CD4-positive, alpha-beta memory T cell (primary cell): ENCODE measurements at regions not wholly inside any gene's neighbourhood (a gene's known extent, or its start where the extent isn't known, plus 50 kb on each side); places are given as distances from the start of the nearest gene placed in this dataset.

Source experiments
- CTCF ChIA-PET: fragments of 350-600 bp; sonication (Branson Sonifier 250); formaldehyde crosslinking; loops from one replicate; lab custom pipeline; 2021; ENCODE audit warnings: inconsistent platforms; ENCODE audit not compliant: partially characterized antibody; lab: Charles Lee
- POLR2A ChIA-PET: fragments of 350-600 bp; sonication (Branson Sonifier 250); formaldehyde crosslinking; loops from one replicate; lab custom pipeline; 2021; ENCODE audit not compliant: partially characterized antibody; lab: Charles Lee
- DNase-seq, 5 donors: peaks; one replicate each; pipeline versions ENCODE4 v3.0.0 to v3.0.0-alpha.2; 2020 to 2022; ENCODE audit warnings: mixed read lengths in 1 of 5
- H3K27ac ChIP-seq: one replicate; pipeline ENCODE4 v1.7.0; 2013; ENCODE audit warnings: low read depth, low read length
- H3K27me3 ChIP-seq: 2 replicates; pipeline ENCODE4 v1.7.0; 2013; ENCODE audit warnings: mild to moderate bottlenecking, low read length, moderate library complexity; ENCODE audit not compliant: insufficient read depth
- H3K36me3 ChIP-seq: 2 replicates; pipeline ENCODE4 v1.7.0; 2013; ENCODE audit warnings: mild to moderate bottlenecking, low read length, moderate library complexity; ENCODE audit not compliant: insufficient read depth
- H3K4me1 ChIP-seq: 2 replicates; pipeline ENCODE4 v1.7.0; 2013; ENCODE audit warnings: mild to moderate bottlenecking, low read length, moderate library complexity; ENCODE audit not compliant: insufficient read depth
- H3K4me3 ChIP-seq, 2 donors: one replicate each; pipeline ENCODE4 v1.7.0; 2013; ENCODE audit warnings: low read length in 2 of 2, mild to moderate bottlenecking in 1 of 2
- H3K9me3 ChIP-seq, 2 donors: one replicate each; pipeline ENCODE4 v1.7.0; 2013; ENCODE audit warnings: low read length in 2 of 2, control low read depth in 1 of 2; ENCODE audit not compliant: control insufficient read depth in 1 of 2
- H3K27ac Mint-ChIP-seq, 7 donors: one replicate each; pipeline ENCODE4 v1.8.0; 2020 to 2021; ENCODE audit warnings: mixed read lengths in 7 of 7, mild to moderate bottlenecking in 6 of 7, inconsistent platforms in 3 of 7, moderate library complexity in 3 of 7
- H3K27me3 Mint-ChIP-seq, 2 donors: one replicate each; pipeline ENCODE4 v1.8.0; 2020 to 2021; ENCODE audit warnings: mixed read lengths in 2 of 2
- H3K36me3 Mint-ChIP-seq, 2 donors: one replicate each; pipeline ENCODE4 v1.8.0; 2020 to 2021; ENCODE audit warnings: mixed read lengths in 2 of 2, inconsistent platforms in 1 of 2, mild to moderate bottlenecking in 1 of 2
- H3K4me1 Mint-ChIP-seq, 4 donors: one replicate each; pipeline ENCODE4 v1.8.0; 2020 to 2021; ENCODE audit warnings: mixed read lengths in 4 of 4, mild to moderate bottlenecking in 1 of 4
- H3K4me3 Mint-ChIP-seq, 8 donors: one replicate each; pipeline ENCODE4 v1.8.0; 2020 to 2021; ENCODE audit warnings: mixed read lengths in 8 of 8, mild to moderate bottlenecking in 7 of 8, moderate library complexity in 6 of 8, inconsistent platforms in 3 of 8
- H3K9me3 Mint-ChIP-seq, 8 donors: one replicate each; pipeline ENCODE4 v1.8.0; 2020 to 2021; ENCODE audit warnings: mixed read lengths in 8 of 8, mild to moderate bottlenecking in 5 of 8, inconsistent platforms in 3 of 8, moderate library complexity in 1 of 8
- intact Hi-C: fragments of 100-400 bp; cut with micrococcal nuclease; formaldehyde crosslinking; loops from one replicate; pipeline ENCODE4 v1.15.1; 2023

DNA sequence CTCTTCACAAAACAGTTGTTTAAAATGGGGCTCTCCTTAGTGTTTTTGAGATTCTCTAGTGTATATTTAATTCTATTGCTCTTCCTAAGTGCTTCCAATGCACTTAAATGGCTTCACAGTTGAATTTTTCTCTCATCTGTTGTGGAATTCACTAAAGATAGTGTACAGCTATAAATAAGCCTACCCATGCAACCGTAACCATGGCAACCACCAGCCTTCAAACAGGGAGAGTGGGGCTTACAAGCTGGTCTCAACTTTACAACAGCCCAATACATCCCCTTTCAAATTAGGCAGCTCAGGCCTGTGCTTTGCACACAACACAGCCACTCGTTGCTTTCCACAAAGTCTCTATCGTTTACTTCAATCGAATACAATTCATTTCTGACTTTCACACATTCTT is 144.0 kb upstream of the PLPPR1 start:
- H3K4me1 Mint-ChIP-seq: no peaks in the 10 kb centered on the region
- DNase-seq: no peak
- H3K27me3 Mint-ChIP-seq: peaks cover 0 to 2% of the 10 kb centered on the region in 2 donors
- peaks cover 0 to 5% (median 0%) of the 10 kb centered on the region in 8 donors for H3K9me3 Mint-ChIP-seq
- H3K36me3 Mint-ChIP-seq: no peaks in the 10 kb centered on the region
- H3K4me3 Mint-ChIP-seq: no peak overlapping the region
- ChIA-PET CTCF (no interaction called here), POLR2A (no interaction called here)
- H3K4me3 ChIP-seq: no peak overlapping the region
- intact Hi-C loops: no loop called here
- no peaks in the 10 kb centered on the region for H3K4me1 ChIP-seq
- H3K27ac ChIP-seq: no peak overlapping the region
- H3K27ac Mint-ChIP-seq: no peak overlapping the region
- no peaks in the 10 kb centered on the region for H3K36me3 ChIP-seq
- H3K27me3 ChIP-seq: no peaks in the 10 kb centered on the region
- no peaks in the 10 kb centered on the region for H3K9me3 ChIP-seq

DNA sequence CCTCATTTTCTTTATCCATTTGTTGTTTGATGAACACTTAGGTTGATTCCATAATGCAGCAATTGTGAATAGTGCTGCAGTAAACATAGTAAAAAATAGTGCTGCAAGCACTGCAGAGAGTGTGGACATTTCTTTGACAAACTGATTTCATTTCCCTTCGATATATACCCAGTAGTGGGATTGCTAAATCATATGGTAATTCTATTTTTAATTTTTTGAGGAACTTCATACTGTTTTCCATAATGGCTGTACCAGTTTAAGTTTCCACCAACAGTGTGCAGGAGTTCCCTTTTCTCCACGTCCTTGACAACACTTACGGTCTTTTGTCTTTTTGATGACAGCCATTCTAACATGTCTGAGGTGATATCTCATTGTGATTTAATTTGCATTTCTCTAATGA is 138.2 kb upstream of the PLPPR1 start:
- no peaks in the 10 kb centered on the region for H3K9me3 ChIP-seq
- no peaks in the 10 kb centered on the region for H3K27me3 ChIP-seq
- Mint-ChIP-seq H3K9me3 (peaks cover 0 to 8% (median 0%) of the 10 kb centered on the region in 8 donors), H3K27ac (no peak overlapping the region), H3K36me3 (no peaks in the 10 kb centered on the region), H3K4me3 (no peak overlapping the region), H3K4me1 (no peaks in the 10 kb centered on the region), H3K27me3 (peaks cover 0 to 2% of the 10 kb centered on the region in 2 donors)
- no peaks in the 10 kb centered on the region for H3K36me3 ChIP-seq
- ChIA-PET CTCF (no interaction called here), POLR2A (no interaction called here)
- no peak overlapping the region for H3K27ac ChIP-seq
- no peak overlapping the region for H3K4me3 ChIP-seq
- no peak for DNase-seq
- intact Hi-C loops: no loop called here
- no peaks in the 10 kb centered on the region for H3K4me1 ChIP-seq

DNA sequence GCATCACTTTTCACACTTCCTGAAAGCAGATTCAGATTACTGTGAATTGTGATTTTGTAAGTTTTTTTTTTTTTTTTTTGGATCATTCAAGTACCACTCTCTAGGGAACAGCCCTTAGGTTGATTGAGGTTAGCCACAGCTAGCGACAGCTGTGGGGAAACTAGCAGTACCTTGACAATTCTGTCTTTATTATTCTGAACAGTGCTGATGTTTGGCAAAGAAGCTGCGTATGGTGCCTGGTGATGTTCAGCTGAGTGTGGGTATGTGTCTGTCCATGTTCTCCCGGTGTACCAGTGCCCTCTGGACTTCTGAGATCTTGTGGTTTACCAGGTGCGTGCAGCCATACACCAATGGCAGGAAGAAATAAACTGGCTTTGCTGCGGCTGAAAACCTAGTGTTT is 117.3 kb upstream of the PLPPR1 start:
- Histone ChIP-seq H3K9me3 (no peaks in the 10 kb centered on the region), H3K36me3 (no peaks in the 10 kb centered on the region), H3K27ac (no peak overlapping the region), H3K4me3 (no peak overlapping the region), H3K4me1 (no peaks in the 10 kb centered on the region), H3K27me3 (no peaks in the 10 kb centered on the region)
- Mint-ChIP-seq H3K9me3 (peaks cover 0 to 9% (median 4%) of the 10 kb centered on the region in 8 donors), H3K27me3 (no peaks in the 10 kb centered on the region), H3K4me3 (no peak overlapping the region), H3K4me1 (no peaks in the 10 kb centered on the region), H3K36me3 (no peaks in the 10 kb centered on the region), H3K27ac (no peak overlapping the region)
- CTCF ChIA-PET: no interaction called here
- POLR2A ChIA-PET: no interaction called here
- intact Hi-C loops: no loop called here
- DNase-seq: no peak

DNA sequence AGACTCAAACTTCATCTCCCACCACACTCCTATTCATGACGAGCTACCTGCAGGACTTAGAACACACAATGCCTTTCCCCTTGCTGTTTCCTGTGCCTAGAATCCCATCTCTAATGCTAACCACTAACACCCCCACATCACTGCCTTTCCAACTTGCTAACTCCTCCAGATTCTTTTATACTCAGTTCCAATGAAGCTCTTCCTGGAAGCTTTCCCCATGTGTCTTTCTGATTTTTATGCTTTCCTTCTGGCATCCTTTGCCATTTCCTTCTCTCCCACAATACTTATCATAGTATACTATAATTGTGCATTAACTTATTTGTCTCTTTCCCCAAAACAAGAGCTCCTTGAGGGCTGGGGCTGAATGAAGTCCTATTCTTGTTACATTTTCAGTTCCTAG is 115.3 kb upstream of the PLPPR1 start:
- CTCF ChIA-PET: no interaction called here
- no peak overlapping the region for H3K4me3 ChIP-seq
- H3K27me3 Mint-ChIP-seq: no peaks in the 10 kb centered on the region
- intact Hi-C loops: no loop called here
- H3K27ac ChIP-seq: no peak overlapping the region
- DNase-seq: no peak
- no peaks in the 10 kb centered on the region for H3K9me3 ChIP-seq
- H3K9me3 Mint-ChIP-seq: peaks cover 0 to 11% (median 4%) of the 10 kb centered on the region in 8 donors
- no peaks in the 10 kb centered on the region for H3K27me3 ChIP-seq
- H3K4me1 Mint-ChIP-seq: no peaks in the 10 kb centered on the region
- no peak overlapping the region for H3K27ac Mint-ChIP-seq
- no peaks in the 10 kb centered on the region for H3K36me3 Mint-ChIP-seq
- POLR2A ChIA-PET: no interaction called here
- H3K4me1 ChIP-seq: no peaks in the 10 kb centered on the region
- H3K36me3 ChIP-seq: no peaks in the 10 kb centered on the region
- no peak overlapping the region for H3K4me3 Mint-ChIP-seq

DNA sequence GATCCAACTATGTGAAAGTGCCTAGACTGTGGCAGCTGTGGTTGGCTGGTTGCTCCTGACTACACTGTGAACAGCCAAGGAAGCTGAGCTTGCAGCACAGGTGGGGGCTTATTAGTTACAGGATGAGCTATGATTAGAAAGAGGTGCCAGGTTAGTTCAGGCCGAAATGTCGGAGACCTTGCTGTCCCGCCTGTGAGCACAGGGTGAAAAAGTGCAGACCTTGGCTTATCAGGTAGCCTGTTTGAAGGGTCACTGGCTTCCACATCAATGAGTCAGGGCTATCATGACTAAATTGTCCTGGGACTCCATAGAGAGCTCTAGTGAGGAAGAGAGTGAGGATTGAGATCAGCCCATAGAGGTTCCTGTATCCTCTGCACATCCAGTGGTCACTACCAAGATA is 114.3 kb upstream of the PLPPR1 start:
- H3K27me3 Mint-ChIP-seq: no peaks in the 10 kb centered on the region
- intact Hi-C loops: no loop called here
- H3K36me3 Mint-ChIP-seq: no peaks in the 10 kb centered on the region
- H3K27ac Mint-ChIP-seq: no peak overlapping the region
- Histone ChIP-seq H3K27me3 (no peaks in the 10 kb centered on the region), H3K4me1 (no peaks in the 10 kb centered on the region), H3K27ac (no peak overlapping the region), H3K36me3 (no peaks in the 10 kb centered on the region), H3K9me3 (no peaks in the 10 kb centered on the region), H3K4me3 (no peak overlapping the region)
- ChIA-PET CTCF (no interaction called here), POLR2A (no interaction called here)
- H3K4me3 Mint-ChIP-seq: no peak overlapping the region
- H3K4me1 Mint-ChIP-seq: no peaks in the 10 kb centered on the region
- peaks cover 0 to 11% (median 6%) of the 10 kb centered on the region in 8 donors for H3K9me3 Mint-ChIP-seq
- DNase-seq: no peak

DNA sequence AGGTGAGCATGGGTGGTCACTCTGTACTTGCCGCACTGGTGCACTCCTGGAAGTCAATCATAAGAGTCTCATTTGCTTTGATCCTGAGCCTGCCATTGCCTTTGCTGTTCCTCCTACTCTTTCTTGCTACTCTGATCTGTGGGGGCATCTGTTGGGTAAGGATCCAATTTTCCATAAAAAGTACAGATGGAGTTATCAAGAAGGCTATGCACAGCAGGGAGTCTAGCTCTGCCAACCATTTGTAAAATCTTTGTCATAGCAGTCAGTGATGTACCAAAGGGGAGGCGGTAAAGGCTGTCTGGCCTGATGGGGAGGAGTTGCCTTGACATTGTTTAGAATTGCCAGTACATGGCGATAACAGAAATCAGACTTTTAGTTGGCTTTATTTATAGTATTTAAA is 109.0 kb upstream of the PLPPR1 start:
- Mint-ChIP-seq H3K27me3 (no peaks in the 10 kb centered on the region), H3K36me3 (no peaks in the 10 kb centered on the region), H3K4me3 (no peak overlapping the region), H3K27ac (no peak overlapping the region), H3K9me3 (peaks cover 0 to 17% (median 7%) of the 10 kb centered on the region in 8 donors), H3K4me1 (no peaks in the 10 kb centered on the region)
- ChIA-PET POLR2A (no interaction called here), CTCF (no interaction called here)
- H3K27ac ChIP-seq: no peak overlapping the region
- H3K4me1 ChIP-seq: no peaks in the 10 kb centered on the region
- no peak for DNase-seq
- H3K9me3 ChIP-seq: no peaks in the 10 kb centered on the region
- no peaks in the 10 kb centered on the region for H3K27me3 ChIP-seq
- intact Hi-C loops: no loop called here
- no peak overlapping the region for H3K4me3 ChIP-seq
- no peaks in the 10 kb centered on the region for H3K36me3 ChIP-seq

DNA sequence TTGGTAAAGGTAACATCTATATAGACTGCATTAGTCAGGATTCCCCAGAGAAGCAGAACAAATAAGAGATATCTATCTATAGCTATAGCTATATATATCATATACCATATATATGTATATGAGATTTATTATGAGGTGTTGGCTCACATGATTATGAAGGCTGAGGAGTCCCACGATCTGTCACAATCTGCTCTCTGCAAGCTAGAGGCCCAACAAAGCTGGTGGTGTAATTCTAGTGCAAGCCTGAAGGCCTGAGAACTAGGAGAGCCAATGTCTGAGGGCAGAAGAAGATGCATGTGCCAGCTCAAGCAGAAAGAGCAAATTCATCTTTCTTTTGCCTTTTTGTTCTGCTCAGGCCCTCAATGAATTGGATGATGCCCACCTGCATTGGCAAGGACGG is 102.2 kb upstream of the PLPPR1 start:
- no peaks in the 10 kb centered on the region for H3K4me1 ChIP-seq
- H3K9me3 Mint-ChIP-seq: peaks cover 0 to 7% (median 1%) of the 10 kb centered on the region in 8 donors
- ChIA-PET CTCF (no interaction called here), POLR2A (no interaction called here)
- no peak overlapping the region for H3K27ac ChIP-seq
- intact Hi-C loops: no loop called here
- DNase-seq: no peak
- H3K4me3 Mint-ChIP-seq: no peak overlapping the region
- no peak overlapping the region for H3K27ac Mint-ChIP-seq
- H3K9me3 ChIP-seq: no peaks in the 10 kb centered on the region
- no peaks in the 10 kb centered on the region for H3K27me3 ChIP-seq
- no peaks in the 10 kb centered on the region for H3K36me3 Mint-ChIP-seq
- H3K36me3 ChIP-seq: no peaks in the 10 kb centered on the region
- H3K27me3 Mint-ChIP-seq: no peaks in the 10 kb centered on the region
- H3K4me1 Mint-ChIP-seq: no peaks in the 10 kb centered on the region
- H3K4me3 ChIP-seq: no peak overlapping the region

DNA sequence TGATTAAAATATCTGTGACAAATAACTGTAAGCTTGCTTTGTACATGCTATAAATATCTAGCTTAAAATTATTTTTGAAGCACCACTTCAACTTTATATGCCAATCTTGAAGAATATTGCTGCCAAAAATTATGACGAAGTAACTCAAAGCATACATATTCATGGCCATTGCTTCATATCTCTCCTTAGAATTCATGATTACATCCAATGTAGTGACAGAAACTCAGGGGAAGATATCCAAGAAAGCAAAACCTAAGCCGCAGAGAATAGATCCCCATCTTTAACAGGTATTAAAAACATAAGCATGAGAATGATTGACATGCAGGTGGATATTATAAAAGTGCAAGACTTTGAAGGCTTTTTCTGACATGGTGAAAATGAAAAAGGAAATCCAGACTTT is 100.8 kb upstream of the PLPPR1 start:
- H3K4me3 ChIP-seq: no peak overlapping the region
- no peaks in the 10 kb centered on the region for H3K36me3 ChIP-seq
- H3K27me3 Mint-ChIP-seq: no peaks in the 10 kb centered on the region
- H3K4me1 Mint-ChIP-seq: no peaks in the 10 kb centered on the region
- no peak overlapping the region for H3K27ac Mint-ChIP-seq
- no peak for DNase-seq
- H3K9me3 Mint-ChIP-seq: peaks cover 0 to 7% (median 1%) of the 10 kb centered on the region in 8 donors
- H3K9me3 ChIP-seq: no peaks in the 10 kb centered on the region
- intact Hi-C loops: no loop called here
- H3K4me1 ChIP-seq: no peaks in the 10 kb centered on the region
- H3K4me3 Mint-ChIP-seq: no peak overlapping the region
- POLR2A ChIA-PET: no interaction called here
- CTCF ChIA-PET: no interaction called here
- no peaks in the 10 kb centered on the region for H3K36me3 Mint-ChIP-seq
- H3K27me3 ChIP-seq: no peaks in the 10 kb centered on the region
- H3K27ac ChIP-seq: no peak overlapping the region
